ENCODE measurements at regions not wholly inside any gene's neighbourhood (a gene's known extent, or its start where the extent isn't known, plus 50 kb on each side); places are given as distances from the start of the nearest gene placed in this dataset.

- no peak for DNase-seq (ENCODE audit: extremely low spot score)
- ChIA-PET POLR2A (interaction anchor here (1.0 to 1.3 kb wide), 2 partner anchors 20 to 111 kb away, joined by 3 read pairs; partner anchors contain the start of gene STK11IP), CTCF (interaction anchor here (3.6 kb wide), 1 partner anchor 18 kb away, joined by 13 read pairs; no protein-coding TSS in a partner anchor)
- TF ChIP-seq FOXA1 (IDR thresholded peaks at IDR 0.05) (no peak), PKNOX1 (IDR thresholded peaks at IDR 0.05) (peak; percentile 94), CTBP1 (IDR thresholded peaks at IDR 0.05; ENCODE audit: borderline replicate concordance) (peak; percentile 81)
Observed at GRCh38 chr2:219707496-219708285, 80.3 kb downstream of the SLC4A3 start.

- ChIA-PET POLR2A (interaction anchor here (1.3 kb wide), 1 partner anchor 18 kb away, joined by 3 read pairs; no protein-coding TSS in a partner anchor), CTCF (interaction anchor here (3.6 kb wide), 1 partner anchor 20 kb away, joined by 13 read pairs; no protein-coding TSS in a partner anchor)
- TF ChIP-seq BHLHE40 (IDR thresholded peaks at IDR 0.05; ENCODE audit: borderline replicate concordance) = no peak
- TF ChIP-seq LEF1 (IDR thresholded peaks at IDR 0.05; ENCODE audit: borderline replicate concordance) = no peak
- TF ChIP-seq PKNOX1 (IDR thresholded peaks at IDR 0.05) = no peak
- no peak for TF ChIP-seq SUZ12 (IDR thresholded peaks at IDR 0.05)
- TF ChIP-seq FOXM1 (IDR thresholded peaks at IDR 0.05; ENCODE audit: borderline replicate concordance) = no peak
- no peak for TF ChIP-seq ARNT (IDR thresholded peaks at IDR 0.05)
- TF ChIP-seq L3MBTL2 (conservative IDR thresholded peaks at IDR 0.05) = no peak
- TF ChIP-seq ZNF384 (IDR thresholded peaks at IDR 0.05) = no peak
- no peak for TF ChIP-seq FOXK2 (IDR thresholded peaks at IDR 0.05)
- TF ChIP-seq CTBP1 (IDR thresholded peaks at IDR 0.05; ENCODE audit: borderline replicate concordance) = no peak
- no peak for TF ChIP-seq NFRKB (IDR thresholded peaks at IDR 0.05)
- TF ChIP-seq ELF4 (IDR thresholded peaks at IDR 0.05) = no peak
- no peak for TF ChIP-seq HDGF (IDR thresholded peaks at IDR 0.05; ENCODE audit: borderline replicate concordance)
- TF ChIP-seq SP1 (IDR thresholded peaks at IDR 0.05) = no peak
- TF ChIP-seq TARDBP (IDR thresholded peaks at IDR 0.05) = no peak
- TF ChIP-seq FOXA1 (IDR thresholded peaks at IDR 0.05) = no peak
- no peak for DNase-seq (ENCODE audit: extremely low spot score)
Observed at GRCh38 chr2:219709331-219709761, 81.9 kb downstream of the SLC4A3 start.

GRCh38 chr2:219713110-219713509 is 85.7 kb downstream of the SLC4A3 start:
- TF ChIP-seq ARNT (IDR thresholded peaks at IDR 0.05) (no peak), L3MBTL2 (conservative IDR thresholded peaks at IDR 0.05) (peak; percentile 70; the same call in 1 of the 2 replicates), SP1 (IDR thresholded peaks at IDR 0.05) (no peak), ZNF384 (IDR thresholded peaks at IDR 0.05) (no peak)
- ChIA-PET POLR2A (no interaction called here), CTCF (no interaction called here)
- DNase-seq (ENCODE audit: extremely low spot score) = peak; percentile 50

GRCh38 chr2:219714681-219715400 is 87.4 kb downstream of the SLC4A3 start:
- TF ChIP-seq FOXK2 (IDR thresholded peaks at IDR 0.05) (no peak), FOXM1 (IDR thresholded peaks at IDR 0.05; ENCODE audit: borderline replicate concordance) (no peak), LEF1 (IDR thresholded peaks at IDR 0.05; ENCODE audit: borderline replicate concordance) (no peak), TARDBP (IDR thresholded peaks at IDR 0.05) (no peak), PKNOX1 (IDR thresholded peaks at IDR 0.05) (no peak), FOXA1 (IDR thresholded peaks at IDR 0.05) (no peak), ARNT (IDR thresholded peaks at IDR 0.05) (no peak), CTBP1 (IDR thresholded peaks at IDR 0.05; ENCODE audit: borderline replicate concordance) (no peak), BHLHE40 (IDR thresholded peaks at IDR 0.05; ENCODE audit: borderline replicate concordance) (no peak), HDGF (IDR thresholded peaks at IDR 0.05; ENCODE audit: borderline replicate concordance) (no peak), SUZ12 (IDR thresholded peaks at IDR 0.05) (no peak), NFRKB (IDR thresholded peaks at IDR 0.05) (no peak), SP1 (IDR thresholded peaks at IDR 0.05) (no peak), ZNF384 (IDR thresholded peaks at IDR 0.05) (no peak), L3MBTL2 (conservative IDR thresholded peaks at IDR 0.05) (no peak), ELF4 (IDR thresholded peaks at IDR 0.05) (no peak)
- ChIA-PET CTCF (no interaction called here), POLR2A (no interaction called here)
- no peak for DNase-seq (ENCODE audit: extremely low spot score)

GRCh38 chr2:219718066-219718465 is 90.6 kb downstream of the SLC4A3 start:
- TF ChIP-seq FOXM1 (IDR thresholded peaks at IDR 0.05; ENCODE audit: borderline replicate concordance) = no peak
- no peak for TF ChIP-seq LEF1 (IDR thresholded peaks at IDR 0.05; ENCODE audit: borderline replicate concordance)
- TF ChIP-seq TARDBP (IDR thresholded peaks at IDR 0.05) = no peak
- TF ChIP-seq FOXA1 (IDR thresholded peaks at IDR 0.05) = no peak
- no peak for TF ChIP-seq SP1 (IDR thresholded peaks at IDR 0.05)
- no peak for TF ChIP-seq PKNOX1 (IDR thresholded peaks at IDR 0.05)
- no peak for TF ChIP-seq ARNT (IDR thresholded peaks at IDR 0.05)
- no peak for TF ChIP-seq ELF4 (IDR thresholded peaks at IDR 0.05)
- TF ChIP-seq HDGF (IDR thresholded peaks at IDR 0.05; ENCODE audit: borderline replicate concordance) = no peak
- TF ChIP-seq L3MBTL2 (conservative IDR thresholded peaks at IDR 0.05) = no peak
- ChIA-PET POLR2A (no interaction called here), CTCF (no interaction called here)
- DNase-seq (ENCODE audit: extremely low spot score) = no peak

Measured in HEK293T (cell line).